GM12878 (cell line): ENCODE measurements at regions not wholly inside any gene's neighbourhood (a gene's known extent, or its start where the extent isn't known, plus 50 kb on each side); places are given as distances from the start of the nearest gene placed in this dataset.

ENCODE experiments used
- ATAC-seq: fragments of 200-7000 bp; cut with Tn5 transposase; 3 replicates; pipeline ENCODE4 v1.9.1; 2020; ENCODE audit warnings: mild to moderate bottlenecking, moderate library complexity
- BruUV-seq: library from RNA; stranded (reverse); fragments of 400-500 nt; replicated peaks from 2 replicates; lab custom pipeline; 2021; lab: Mats Ljungman, UMichigan
- CTCF ChIA-PET: fragments of 300-600 bp; sonication (Branson Sonifier 250); formaldehyde crosslinking; extraction: SDS; loops from one replicate; lab custom pipeline; 2021; ENCODE audit warnings: inconsistent platforms; lab: Yijun Ruan, JAX
- POLR2A ChIA-PET: fragments of 350-600 bp; formaldehyde crosslinking; extraction: SDS; loops from one replicate; lab custom pipeline; 2021; ENCODE audit warnings: inconsistent platforms; lab: Charles Lee
- RAD21 ChIA-PET: fragments of 300-600 bp; sonication (Branson Sonifier 250); formaldehyde crosslinking; loops from one replicate; lab custom pipeline; 2023; ENCODE audit warnings: antibody characterized with exemption; ENCODE audit not compliant: unreplicated experiment; lab: Charles Lee
- SMC1A ChIA-PET: fragments of 300-600 bp; sonication (Branson Sonifier 250); formaldehyde crosslinking; loops from one replicate; lab custom pipeline; 2023; ENCODE audit not compliant: unreplicated experiment, uncharacterized antibody; lab: Charles Lee
- DNase-seq: peaks from one replicate; pipeline ENCODE4 v3.0.0-alpha.2; 2011; ENCODE audit warnings: low read depth, low spot score
- FAIRE-seq: peaks from 3 replicates; lab custom pipeline; 2011; peaks lifted over from hg19 to GRCh38; lab: Jason Lieb, UNC
- H2AFZ ChIP-seq: 2 replicates; pipeline ENCODE4 v1.6.0; 2011; ENCODE audit warnings: low read depth, low read length, control low read depth; ENCODE audit not compliant: control insufficient read depth
- H3K27ac ChIP-seq: 2 replicates; pipeline ENCODE4 v1.5.1; 2011; ENCODE audit warnings: control low read depth; ENCODE audit not compliant: control insufficient read depth, insufficient read depth
- H3K27me3 ChIP-seq, 2 experiments: replicated peaks in 1 of 2; 2 replicates each; pipeline versions ENCODE4 v1.6.0 to v1.6.1; 2011; ENCODE audit warnings: low read length in 1 of 2; ENCODE audit not compliant: control insufficient read depth in 2 of 2, insufficient read depth in 2 of 2
- H3K36me3 ChIP-seq, 2 experiments: 2 replicates each; pipeline ENCODE4 v1.5.1; 2011; ENCODE audit warnings: low read length in 1 of 2; ENCODE audit not compliant: control insufficient read depth in 2 of 2, insufficient read depth in 2 of 2
- H3K4me1 ChIP-seq: 2 replicates; pipeline ENCODE4 v1.6.1; 2011; ENCODE audit warnings: mild to moderate bottlenecking, low read length, moderate library complexity, mixed read lengths; ENCODE audit not compliant: control insufficient read depth, insufficient read depth
- H3K4me2 ChIP-seq: 2 replicates; pipeline ENCODE4 v1.6.0; 2011; ENCODE audit warnings: control low read depth; ENCODE audit not compliant: control insufficient read depth, insufficient read depth
- H3K4me3 ChIP-seq: fragments of 200-600 bp; sonication (generic); 2 replicates; pipeline ENCODE4 v1.5.1; 2016
- H3K79me2 ChIP-seq: 2 replicates; pipeline ENCODE4 v1.6.0; 2011; ENCODE audit warnings: low read length; ENCODE audit not compliant: control insufficient read depth, insufficient read depth
- H3K9ac ChIP-seq: 2 replicates; pipeline ENCODE4 v1.8.0; 2011; ENCODE audit warnings: low read length, control low read depth, mixed read lengths; ENCODE audit not compliant: control insufficient read depth, insufficient read depth
- H3K9me3 ChIP-seq: replicated peaks from 3 replicates; pipeline ENCODE4 v1.5.1; 2011; ENCODE audit warnings: mild to moderate bottlenecking, low read length; ENCODE audit not compliant: control insufficient read depth, insufficient read depth
- H4K20me1 ChIP-seq: 2 replicates; pipeline ENCODE4 v1.6.0; 2011; ENCODE audit not compliant: control insufficient read depth, insufficient read depth
- ATF7 ChIP-seq: fragments of 450-650 bp; IDR thresholded peaks from 2 replicates; pipeline ENCODE4 v1.6.1; 2016; ENCODE audit warnings: low read depth, mild to moderate bottlenecking
- FOS ChIP-seq: IDR thresholded peaks from 3 replicates; pipeline ENCODE4 v1.6.1; 2011; ENCODE audit warnings: borderline replicate concordance; ENCODE audit not compliant: insufficient read length; ENCODE audit errors: extremely low read depth
- MYC ChIP-seq: IDR thresholded peaks from 2 replicates; pipeline ENCODE4 v1.6.1; 2011; ENCODE audit warnings: mild to moderate bottlenecking, low read length, moderate library complexity, inconsistent platforms; ENCODE audit not compliant: insufficient read depth, insufficient replicate concordance, insufficient read length, severe bottlenecking
- TBL1XR1 ChIP-seq: IDR thresholded peaks from 2 replicates; pipeline ENCODE4 v1.6.1; 2012; ENCODE audit warnings: low read depth, low read length, improper control_type of control experiment
- TCF3 ChIP-seq: IDR thresholded peaks from 2 replicates; pipeline ENCODE4 v1.6.1; 2012; ENCODE audit warnings: low read depth, mild to moderate bottlenecking, low read length, borderline replicate concordance; ENCODE audit not compliant: insufficient read depth
- ZNF274 ChIP-seq: IDR thresholded peaks from one replicate; pipeline ENCODE4 v1.8.0; 2011; ENCODE audit not compliant: insufficient read length, insufficient read depth
- ZSCAN29 ChIP-seq: fragments of 450-650 bp; IDR thresholded peaks from 2 replicates; pipeline ENCODE4 v1.6.1; 2017; ENCODE audit warnings: mild to moderate bottlenecking, moderate library complexity
- WGBS: methylation state at CpG from one replicate; pipeline ENCODE4 v1.1.6; 2016; ENCODE audit warnings: low lambda C conversion rate; ENCODE audit not compliant: insufficient replicate concordance, insufficient coverage; ENCODE audit errors: missing lambda C conversion rate; 5-methylcytosine and 5-hydroxymethylcytosine counted together
- in situ Hi-C: fragments of 300-500 bp; cut with MboI; formaldehyde crosslinking; loops from 9 replicates; pipeline ENCODE4 v1.14.3; 2018; ENCODE audit warnings: mixed read lengths
- intact Hi-C: fragments of 100-400 bp; cut with micrococcal nuclease; formaldehyde crosslinking; loops from one replicate; pipeline ENCODE4 v1.14.2; 2022; ENCODE audit not compliant: unreplicated experiment
- TF ChIP-seq, protein P1 (sequence below): IDR thresholded peaks from 2 replicates; pipeline ENCODE4 v1.6.1; 2012; ENCODE audit warnings: low read depth, low read length, improper control_type of control experiment
- TF ChIP-seq, protein P2 (sequence below): IDR thresholded peaks from 2 replicates; pipeline ENCODE4 v1.6.1; 2012; ENCODE audit warnings: low read length, inconsistent platforms
- TF ChIP-seq, protein P3 (sequence below): fragments of 450-650 bp; IDR thresholded peaks from 2 replicates; pipeline ENCODE4 v1.6.1; 2018; ENCODE audit warnings: mild to moderate bottlenecking, low read depth, moderate library complexity; ENCODE audit not compliant: partially characterized antibody

DNA sequence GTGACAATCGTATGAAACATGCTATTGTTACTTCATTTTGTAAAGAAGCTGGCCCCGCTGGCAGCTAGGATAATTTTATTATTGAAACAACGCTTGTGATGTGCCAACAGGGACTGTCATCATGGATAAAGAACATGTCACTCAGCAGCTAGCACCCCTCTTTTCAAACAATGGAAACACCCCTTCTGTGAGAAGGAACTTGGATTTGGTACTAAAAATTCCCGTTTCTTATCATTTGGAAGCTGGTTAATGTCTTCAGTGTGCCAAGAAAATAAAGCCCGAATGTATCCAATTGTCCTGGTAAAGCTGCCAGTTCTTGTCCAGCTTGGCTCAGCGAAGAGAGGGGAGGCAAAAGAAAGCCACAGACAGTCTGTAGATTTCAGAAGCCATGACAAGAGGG, 186.6 kb downstream of the PHLDA1 start:
- ChIA-PET CTCF (no interaction called here), POLR2A (interaction anchor here (1.7 kb wide), 1 partner anchor 19 kb away, joined by 3 read pairs; no protein-coding TSS in a partner anchor), SMC1A (no interaction called here), RAD21 (no interaction called here)
- Histone ChIP-seq H3K4me2 (no peak overlapping the region), H3K27ac (no peak overlapping the region), H3K4me3 (no peak overlapping the region), H3K4me1 (no peaks in the 10 kb centered on the region), H3K9me3 (no peaks in the 10 kb centered on the region), H2AFZ (no peak overlapping the region), H3K27me3 (no peaks in the 10 kb centered on the region), H3K9ac (no peak overlapping the region), H3K36me3 (no peaks in the 10 kb centered on the region), H4K20me1 (no peaks in the 10 kb centered on the region), H3K79me2 (no peaks in the 10 kb centered on the region)
- no peak for DNase-seq
- intact Hi-C loops (no loop called here), in situ Hi-C loops (no loop called here)
- WGBS: 31% methylated on average over 6 of the region's 6 CpGs
- ATAC-seq: no peak
- FAIRE-seq: no peak
- TF ChIP-seq, protein P1, sequence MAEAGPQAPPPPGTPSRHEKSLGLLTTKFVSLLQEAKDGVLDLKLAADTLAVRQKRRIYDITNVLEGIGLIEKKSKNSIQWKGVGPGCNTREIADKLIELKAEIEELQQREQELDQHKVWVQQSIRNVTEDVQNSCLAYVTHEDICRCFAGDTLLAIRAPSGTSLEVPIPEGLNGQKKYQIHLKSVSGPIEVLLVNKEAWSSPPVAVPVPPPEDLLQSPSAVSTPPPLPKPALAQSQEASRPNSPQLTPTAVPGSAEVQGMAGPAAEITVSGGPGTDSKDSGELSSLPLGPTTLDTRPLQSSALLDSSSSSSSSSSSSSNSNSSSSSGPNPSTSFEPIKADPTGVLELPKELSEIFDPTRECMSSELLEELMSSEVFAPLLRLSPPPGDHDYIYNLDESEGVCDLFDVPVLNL: no peak
- no TSS peak for BruUV-seq

DNA sequence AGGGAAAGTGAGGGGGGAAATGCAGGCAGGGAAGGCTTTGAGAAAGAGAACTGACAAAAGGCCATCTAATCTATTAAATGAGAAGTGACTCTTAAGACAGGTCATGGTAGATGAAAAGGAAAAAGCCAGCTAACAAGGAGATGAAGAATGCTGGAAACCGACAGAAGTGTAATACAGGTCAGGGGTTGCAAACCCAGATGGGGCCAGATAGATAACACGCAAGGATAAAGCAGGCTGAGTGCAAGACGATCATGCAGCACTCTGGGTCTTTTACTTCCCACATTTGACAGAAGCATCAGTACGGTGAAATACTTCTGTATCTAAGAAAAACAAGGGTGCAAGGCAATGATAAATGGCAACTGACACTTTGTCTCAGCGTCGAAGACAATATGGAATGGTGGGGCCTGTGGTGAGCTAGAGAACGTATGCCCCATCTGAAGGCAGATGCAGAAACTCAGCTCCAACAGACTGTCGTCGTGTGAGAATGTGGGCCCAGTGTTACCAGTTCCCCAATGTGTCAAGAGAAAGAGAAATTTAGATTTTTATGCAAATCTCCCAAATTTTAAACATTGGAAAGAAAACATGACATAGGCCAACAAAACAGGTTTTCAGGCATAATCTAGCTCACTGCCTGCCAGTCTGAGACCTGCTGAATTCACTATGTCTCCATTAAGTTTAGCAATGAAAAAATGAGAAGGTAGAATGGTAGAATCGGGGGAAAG, 187.4 kb downstream of the PHLDA1 start:
- POLR2A ChIA-PET: interaction anchor here (1.7 kb wide), 1 partner anchor 20 kb away, joined by 3 read pairs; no protein-coding TSS in a partner anchor
- Histone ChIP-seq H3K27ac (no peak overlapping the region), H3K27me3 (no peaks in the 10 kb centered on the region), H4K20me1 (no peaks in the 10 kb centered on the region), H2AFZ (no peak overlapping the region), H3K9me3 (no peaks in the 10 kb centered on the region), H3K79me2 (no peaks in the 10 kb centered on the region)
- RAD21 ChIA-PET: no interaction called here
- CTCF ChIA-PET: no interaction called here
- no peak for ATAC-seq
- TF ChIP-seq, protein P2, sequence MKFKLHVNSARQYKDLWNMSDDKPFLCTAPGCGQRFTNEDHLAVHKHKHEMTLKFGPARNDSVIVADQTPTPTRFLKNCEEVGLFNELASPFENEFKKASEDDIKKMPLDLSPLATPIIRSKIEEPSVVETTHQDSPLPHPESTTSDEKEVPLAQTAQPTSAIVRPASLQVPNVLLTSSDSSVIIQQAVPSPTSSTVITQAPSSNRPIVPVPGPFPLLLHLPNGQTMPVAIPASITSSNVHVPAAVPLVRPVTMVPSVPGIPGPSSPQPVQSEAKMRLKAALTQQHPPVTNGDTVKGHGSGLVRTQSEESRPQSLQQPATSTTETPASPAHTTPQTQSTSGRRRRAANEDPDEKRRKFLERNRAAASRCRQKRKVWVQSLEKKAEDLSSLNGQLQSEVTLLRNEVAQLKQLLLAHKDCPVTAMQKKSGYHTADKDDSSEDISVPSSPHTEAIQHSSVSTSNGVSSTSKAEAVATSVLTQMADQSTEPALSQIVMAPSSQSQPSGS: no peak
- no peak for TF ChIP-seq ATF7
- TF ChIP-seq ZNF274: no peak
- TF ChIP-seq, protein P3, sequence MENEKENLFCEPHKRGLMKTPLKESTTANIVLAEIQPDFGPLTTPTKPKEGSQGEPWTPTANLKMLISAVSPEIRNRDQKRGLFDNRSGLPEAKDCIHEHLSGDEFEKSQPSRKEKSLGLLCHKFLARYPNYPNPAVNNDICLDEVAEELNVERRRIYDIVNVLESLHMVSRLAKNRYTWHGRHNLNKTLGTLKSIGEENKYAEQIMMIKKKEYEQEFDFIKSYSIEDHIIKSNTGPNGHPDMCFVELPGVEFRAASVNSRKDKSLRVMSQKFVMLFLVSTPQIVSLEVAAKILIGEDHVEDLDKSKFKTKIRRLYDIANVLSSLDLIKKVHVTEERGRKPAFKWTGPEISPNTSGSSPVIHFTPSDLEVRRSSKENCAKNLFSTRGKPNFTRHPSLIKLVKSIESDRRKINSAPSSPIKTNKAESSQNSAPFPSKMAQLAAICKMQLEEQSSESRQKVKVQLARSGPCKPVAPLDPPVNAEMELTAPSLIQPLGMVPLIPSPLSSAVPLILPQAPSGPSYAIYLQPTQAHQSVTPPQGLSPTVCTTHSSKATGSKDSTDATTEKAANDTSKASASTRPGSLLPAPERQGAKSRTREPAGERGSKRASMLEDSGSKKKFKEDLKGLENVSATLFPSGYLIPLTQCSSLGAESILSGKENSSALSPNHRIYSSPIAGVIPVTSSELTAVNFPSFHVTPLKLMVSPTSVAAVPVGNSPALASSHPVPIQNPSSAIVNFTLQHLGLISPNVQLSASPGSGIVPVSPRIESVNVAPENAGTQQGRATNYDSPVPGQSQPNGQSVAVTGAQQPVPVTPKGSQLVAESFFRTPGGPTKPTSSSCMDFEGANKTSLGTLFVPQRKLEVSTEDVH: no peak
- no peak for TF ChIP-seq TCF3
- no peak for TF ChIP-seq MYC
- no peak for TF ChIP-seq TBL1XR1
- no peak for TF ChIP-seq FOS
- TF ChIP-seq ZSCAN29: no peak
- TF ChIP-seq, all 136 proteins: peak for 0
- no peaks in the 10 kb centered on the region for H3K4me1 ChIP-seq
- intact Hi-C loops: no loop called here
- 61% methylated on average over 10 of the region's 10 CpGs for WGBS
- SMC1A ChIA-PET: interaction anchor here (0.7 kb wide), 1 partner anchor 360 kb away, joined by 3 read pairs; no protein-coding TSS in a partner anchor
- H3K4me2 ChIP-seq: no peak overlapping the region
- FAIRE-seq: no peak
- no peak overlapping the region for H3K9ac ChIP-seq
- H3K4me3 ChIP-seq: no peak overlapping the region
- in situ Hi-C loops: no loop called here
- no peak for DNase-seq
- no TSS peak for BruUV-seq
- no peaks in the 10 kb centered on the region for H3K36me3 ChIP-seq
